22Rv1 (cell line): ENCODE measurements at regions not wholly inside any gene's neighbourhood (a gene's known extent, or its start where the extent isn't known, plus 50 kb on each side); places are given as distances from the start of the nearest gene placed in this dataset.
"Not testable (repeated sequence)": the region's sequence is repeated elsewhere in the genome, so short reads cannot be mapped to it uniquely, and the experiment has no call there.

ENCODE experiments used
- H3K27ac ChIP-seq: fragments of 450-650 bp; 2 replicates; pipeline ENCODE4 v1.5.1; 2017
- ZFX ChIP-seq: fragments of 450-650 bp; IDR thresholded peaks from 2 replicates; pipeline ENCODE4 v1.6.1; 2017; ENCODE audit warnings: antibody characterized with exemption, borderline replicate concordance
- TF ChIP-seq, protein P1 (sequence below): fragments of 450-650 bp; IDR thresholded peaks from 2 replicates; pipeline ENCODE4 v1.5.1; 2017; ENCODE audit warnings: mild to moderate bottlenecking

GRCh38 chr3:110932567-110932966 lies 139.0 kb upstream of the NECTIN3 start:
- no peak overlapping the region for H3K27ac ChIP-seq
- no peak for TF ChIP-seq ZFX
- TF ChIP-seq, protein P1, sequence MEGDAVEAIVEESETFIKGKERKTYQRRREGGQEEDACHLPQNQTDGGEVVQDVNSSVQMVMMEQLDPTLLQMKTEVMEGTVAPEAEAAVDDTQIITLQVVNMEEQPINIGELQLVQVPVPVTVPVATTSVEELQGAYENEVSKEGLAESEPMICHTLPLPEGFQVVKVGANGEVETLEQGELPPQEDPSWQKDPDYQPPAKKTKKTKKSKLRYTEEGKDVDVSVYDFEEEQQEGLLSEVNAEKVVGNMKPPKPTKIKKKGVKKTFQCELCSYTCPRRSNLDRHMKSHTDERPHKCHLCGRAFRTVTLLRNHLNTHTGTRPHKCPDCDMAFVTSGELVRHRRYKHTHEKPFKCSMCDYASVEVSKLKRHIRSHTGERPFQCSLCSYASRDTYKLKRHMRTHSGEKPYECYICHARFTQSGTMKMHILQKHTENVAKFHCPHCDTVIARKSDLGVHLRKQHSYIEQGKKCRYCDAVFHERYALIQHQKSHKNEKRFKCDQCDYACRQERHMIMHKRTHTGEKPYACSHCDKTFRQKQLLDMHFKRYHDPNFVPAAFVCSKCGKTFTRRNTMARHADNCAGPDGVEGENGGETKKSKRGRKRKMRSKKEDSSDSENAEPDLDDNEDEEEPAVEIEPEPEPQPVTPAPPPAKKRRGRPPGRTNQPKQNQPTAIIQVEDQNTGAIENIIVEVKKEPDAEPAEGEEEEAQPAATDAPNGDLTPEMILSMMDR, result no peak

DNA sequence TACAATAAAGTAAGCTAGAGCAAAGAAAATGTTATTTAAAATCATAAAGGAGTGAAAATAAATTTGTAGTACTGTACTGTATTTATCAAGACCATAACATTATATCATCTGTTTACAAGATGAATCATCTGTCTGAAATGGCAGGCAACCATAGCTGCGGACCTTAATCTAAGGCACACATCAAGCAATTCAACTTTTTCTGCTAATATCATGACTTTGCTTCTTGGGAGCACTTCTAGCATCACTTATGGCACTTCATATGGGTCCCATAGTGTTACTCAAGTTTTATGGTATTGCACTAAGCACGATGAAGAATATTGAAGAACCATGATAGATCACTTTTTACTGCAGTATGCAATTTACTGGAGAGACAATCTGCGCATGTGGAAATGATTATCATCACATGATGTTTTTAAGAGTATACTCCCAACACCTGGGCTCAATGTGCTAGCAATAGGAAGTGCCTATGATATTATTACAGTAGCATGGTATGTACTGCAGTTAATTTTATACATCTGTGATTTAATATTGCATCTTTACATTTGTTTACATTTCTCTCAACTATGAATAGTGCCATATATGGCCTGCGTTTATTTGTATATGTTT lies 137.7 kb upstream of the NECTIN3 start:
- H3K27ac ChIP-seq, result no peak overlapping the region
- TF ChIP-seq, protein P1, result no peak
- TF ChIP-seq ZFX, result no peak

DNA sequence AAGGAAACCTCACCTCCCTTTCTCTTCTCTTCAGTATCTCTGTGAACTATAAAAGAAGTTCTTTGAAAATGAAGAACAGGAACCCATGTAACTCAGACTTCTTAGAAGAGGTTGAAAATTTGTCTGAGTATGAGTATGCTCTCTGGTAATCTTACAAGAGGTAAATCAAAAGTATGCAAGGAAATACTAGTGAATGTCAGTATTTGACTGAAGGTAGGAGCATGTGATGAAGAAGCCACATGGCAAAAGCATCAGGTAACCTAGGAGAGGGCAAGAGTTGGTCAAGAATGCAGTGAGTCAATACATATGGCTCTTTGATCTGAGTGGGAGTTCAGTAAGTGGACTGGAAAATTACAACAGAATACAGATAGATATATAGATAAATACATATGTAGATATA lies 133.0 kb upstream of the NECTIN3 start:
- no peak overlapping the region for H3K27ac ChIP-seq
- no peak for TF ChIP-seq ZFX
- TF ChIP-seq, protein P1, result no peak

DNA sequence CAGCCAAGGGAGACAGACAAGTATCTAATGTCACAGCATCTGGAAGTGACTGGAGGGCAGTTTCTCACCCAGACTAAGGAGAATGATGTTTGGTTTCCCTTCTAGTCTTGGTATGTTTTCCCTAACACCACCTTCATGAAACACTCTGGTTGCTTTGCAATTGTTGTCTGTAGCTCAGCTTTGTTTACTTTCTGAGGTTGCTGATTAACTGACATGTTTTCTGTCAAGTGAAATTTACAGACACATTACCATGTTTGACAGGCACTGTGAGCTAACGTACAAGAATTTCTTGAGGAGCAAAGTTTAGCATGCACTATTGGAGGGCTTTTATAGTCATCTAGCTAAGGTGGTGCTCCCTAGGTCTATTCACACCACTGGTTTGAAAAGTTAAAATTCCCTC lies 131.6 kb upstream of the NECTIN3 start:
- TF ChIP-seq, protein P1, result no peak
- no peak for TF ChIP-seq ZFX
- no peak overlapping the region for H3K27ac ChIP-seq

DNA sequence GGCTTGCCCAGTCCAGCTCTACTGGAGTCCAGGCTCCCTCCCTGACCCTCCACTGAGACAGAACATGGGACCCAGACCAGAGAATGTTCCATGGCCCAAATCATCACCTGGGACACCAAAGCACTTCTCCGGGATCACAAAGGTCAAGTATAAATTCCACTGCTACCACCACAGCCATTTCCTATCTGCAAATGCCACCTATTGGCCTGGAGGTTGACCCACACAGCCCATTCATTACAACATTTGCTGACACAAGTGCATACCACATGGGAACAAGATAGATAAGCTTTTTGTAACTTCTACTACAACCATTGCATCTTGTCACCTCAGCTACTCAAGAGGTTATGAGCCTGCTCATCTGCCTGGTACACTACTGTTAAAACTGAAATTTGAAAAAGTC lies 126.8 kb upstream of the NECTIN3 start:
- TF ChIP-seq, protein P1, result no peak
- TF ChIP-seq ZFX, result no peak
- no peak overlapping the region for H3K27ac ChIP-seq

- TF ChIP-seq, protein P1, result no peak
- TF ChIP-seq ZFX, result no peak
- no peak overlapping the region for H3K27ac ChIP-seq
Measured at GRCh38 chr3:110946810-110947209, 124.8 kb upstream of the NECTIN3 start.

- H3K27ac ChIP-seq, result not testable (repeated sequence)
Measured at GRCh38 chr3:110949194-110949593, 122.4 kb upstream of the NECTIN3 start.

GRCh38 chr3:110955301-110955880 lies 116.2 kb upstream of the NECTIN3 start:
- TF ChIP-seq ZFX, result no peak
- TF ChIP-seq, protein P1, result no peak
- H3K27ac ChIP-seq, result no peak overlapping the region
